ENCODE measurements at regions not wholly inside any gene's neighbourhood (a gene's known extent, or its start where the extent isn't known, plus 50 kb on each side); places are given as distances from the start of the nearest gene placed in this dataset.

GRCh38 chr5:159787837-159788236 is 128.4 kb upstream of the ADRA1B start:
- Histone ChIP-seq H4K20me1 (ENCODE audit: insufficient read depth) (no peaks in the 10 kb centered on the region), H3K4me1 (ENCODE audit: insufficient read depth) (peaks cover 15% of the 10 kb centered on the region), H3K9me3 (ENCODE audit: low read depth) (no peaks in the 10 kb centered on the region), H3K4me3 (no peak overlapping the region), H3F3A (ENCODE audit: insufficient read depth) (peaks cover 13% of the 10 kb centered on the region), H3K79me2 (ENCODE audit: insufficient read depth) (no peaks in the 10 kb centered on the region), H3K9ac (no peak overlapping the region), H3K4me2 (ENCODE audit: unreplicated experiment) (peak overlapping the region; percentile 51), H2AFZ (no peak overlapping the region), H3K36me3 (ENCODE audit: low read depth) (no peaks in the 10 kb centered on the region), H3K27ac (no peak overlapping the region), H3K9me2 (ENCODE audit: insufficient read depth) (no peaks in the 10 kb centered on the region), H3K27me3 (replicated peaks; ENCODE audit: insufficient read depth) (no peaks in the 10 kb centered on the region)
- peak; percentile 34 for DNase-seq
- 9 to 14% methylated on average over 2 of the region's 2 CpGs for WGBS, 2 experiments (ENCODE audit: low coverage in 1 of 2, low lambda C conversion rate in 2 of 2, missing lambda C conversion rate in 2 of 2)
- TF ChIP-seq EZH2phosphoT487 (IDR thresholded peaks at IDR 0.05; ENCODE audit: insufficient read depth, low read depth): no peak
- TF ChIP-seq EZH2 (IDR thresholded peaks at IDR 0.05; ENCODE audit: insufficient read depth, poor library complexity, severe bottlenecking): no peak
- in situ Hi-C loops (cut with MboI): no loop called here

GRCh38 chr5:159788835-159789331 is 127.4 kb upstream of the ADRA1B start:
- in situ Hi-C loops (cut with MboI): no loop called here
- Histone ChIP-seq H3K36me3 (ENCODE audit: low read depth) (no peaks in the 10 kb centered on the region), H3K9me2 (ENCODE audit: insufficient read depth) (no peaks in the 10 kb centered on the region), H3F3A (ENCODE audit: insufficient read depth) (peaks cover 13% of the 10 kb centered on the region), H3K79me2 (ENCODE audit: insufficient read depth) (no peaks in the 10 kb centered on the region), H2AFZ (no peak overlapping the region), H3K27ac (no peak overlapping the region), H3K27me3 (replicated peaks; ENCODE audit: insufficient read depth) (no peaks in the 10 kb centered on the region), H3K9me3 (ENCODE audit: low read depth) (no peaks in the 10 kb centered on the region), H3K4me1 (ENCODE audit: insufficient read depth) (peaks cover 15% of the 10 kb centered on the region), H3K4me2 (ENCODE audit: unreplicated experiment) (no peak overlapping the region), H3K9ac (no peak overlapping the region), H3K4me3 (no peak overlapping the region), H4K20me1 (ENCODE audit: insufficient read depth) (no peaks in the 10 kb centered on the region)
- WGBS, 2 experiments (ENCODE audit: low coverage in 1 of 2, low lambda C conversion rate in 2 of 2, missing lambda C conversion rate in 2 of 2): 98 to 99% methylated on average over 5 of the region's 5 CpGs
- TF ChIP-seq EZH2 (IDR thresholded peaks at IDR 0.05; ENCODE audit: insufficient read depth, poor library complexity, severe bottlenecking) (no peak), EZH2phosphoT487 (IDR thresholded peaks at IDR 0.05; ENCODE audit: insufficient read depth, low read depth) (no peak)
- no peak for DNase-seq

GRCh38 chr5:159792180-159792579 is 124.1 kb upstream of the ADRA1B start:
- WGBS, 2 experiments (ENCODE audit: low coverage in 1 of 2, low lambda C conversion rate in 2 of 2, missing lambda C conversion rate in 2 of 2): 91 to 92% methylated on average over 2 of the region's 2 CpGs
- TF ChIP-seq EZH2phosphoT487 (IDR thresholded peaks at IDR 0.05; ENCODE audit: insufficient read depth, low read depth) (no peak), EZH2 (IDR thresholded peaks at IDR 0.05; ENCODE audit: insufficient read depth, poor library complexity, severe bottlenecking) (no peak)
- Histone ChIP-seq H3K27me3 (replicated peaks; ENCODE audit: insufficient read depth) (no peaks in the 10 kb centered on the region), H4K20me1 (ENCODE audit: insufficient read depth) (no peaks in the 10 kb centered on the region), H3K27ac (no peak overlapping the region), H2AFZ (no peak overlapping the region), H3K4me2 (ENCODE audit: unreplicated experiment) (no peak overlapping the region), H3K79me2 (ENCODE audit: insufficient read depth) (no peaks in the 10 kb centered on the region), H3K36me3 (ENCODE audit: low read depth) (no peaks in the 10 kb centered on the region), H3F3A (ENCODE audit: insufficient read depth) (peaks cover 10% of the 10 kb centered on the region), H3K4me3 (no peak overlapping the region), H3K9me2 (ENCODE audit: insufficient read depth) (no peaks in the 10 kb centered on the region), H3K4me1 (ENCODE audit: insufficient read depth) (peaks cover 9% of the 10 kb centered on the region), H3K9me3 (ENCODE audit: low read depth) (no peaks in the 10 kb centered on the region), H3K9ac (no peak overlapping the region)
- no peak for DNase-seq
- in situ Hi-C loops (cut with MboI): no loop called here

- in situ Hi-C loops (cut with MboI): no loop called here
- no peak overlapping the region for H3K4me3 ChIP-seq
- no peaks in the 10 kb centered on the region for H3K36me3 ChIP-seq (ENCODE audit: low read depth)
- H3K9me2 ChIP-seq (ENCODE audit: insufficient read depth): no peaks in the 10 kb centered on the region
- H3K9ac ChIP-seq: no peak overlapping the region
- no peaks in the 10 kb centered on the region for H3K9me3 ChIP-seq (ENCODE audit: low read depth)
- H3K4me2 ChIP-seq (ENCODE audit: unreplicated experiment): no peak overlapping the region
- H3K79me2 ChIP-seq (ENCODE audit: insufficient read depth): no peaks in the 10 kb centered on the region
- H4K20me1 ChIP-seq (ENCODE audit: insufficient read depth): no peaks in the 10 kb centered on the region
- no peaks in the 10 kb centered on the region for H3F3A ChIP-seq (ENCODE audit: insufficient read depth)
- TF ChIP-seq EZH2phosphoT487 (IDR thresholded peaks at IDR 0.05; ENCODE audit: insufficient read depth, low read depth): no peak
- no peak for TF ChIP-seq EZH2 (IDR thresholded peaks at IDR 0.05; ENCODE audit: insufficient read depth, poor library complexity, severe bottlenecking)
- H3K4me1 ChIP-seq (ENCODE audit: insufficient read depth): no peaks in the 10 kb centered on the region
- no peaks in the 10 kb centered on the region for H3K27me3 ChIP-seq (replicated peaks; ENCODE audit: insufficient read depth)
- no peak overlapping the region for H3K27ac ChIP-seq
- 94 to 99% methylated on average over 4 of the region's 4 CpGs for WGBS, 2 experiments (ENCODE audit: low coverage in 1 of 2, low lambda C conversion rate in 2 of 2, missing lambda C conversion rate in 2 of 2)
- DNase-seq: no peak
- H2AFZ ChIP-seq: no peak overlapping the region
Observed at GRCh38 chr5:159797261-159797970, 118.9 kb upstream of the ADRA1B start.

All from GM23248 (cell line).